GM12875 (cell line): ENCODE measurements at regions not wholly inside any gene's neighbourhood (a gene's known extent, or its start where the extent isn't known, plus 50 kb on each side); places are given as distances from the start of the nearest gene placed in this dataset.

Source experiments
- H3K4me3 ChIP-seq: one replicate; pipeline ENCODE4 v1.5.1; 2011; ENCODE audit warnings: low read depth, low read length, control low read depth
- TF ChIP-seq, protein P1 (sequence below): IDR thresholded peaks from 2 replicates; pipeline ENCODE4 v1.5.1; 2011; ENCODE audit warnings: low read depth, mild to moderate bottlenecking, control low read depth, inconsistent platforms, low read length, moderate library complexity, borderline replicate concordance; ENCODE audit not compliant: insufficient read depth

DNA sequence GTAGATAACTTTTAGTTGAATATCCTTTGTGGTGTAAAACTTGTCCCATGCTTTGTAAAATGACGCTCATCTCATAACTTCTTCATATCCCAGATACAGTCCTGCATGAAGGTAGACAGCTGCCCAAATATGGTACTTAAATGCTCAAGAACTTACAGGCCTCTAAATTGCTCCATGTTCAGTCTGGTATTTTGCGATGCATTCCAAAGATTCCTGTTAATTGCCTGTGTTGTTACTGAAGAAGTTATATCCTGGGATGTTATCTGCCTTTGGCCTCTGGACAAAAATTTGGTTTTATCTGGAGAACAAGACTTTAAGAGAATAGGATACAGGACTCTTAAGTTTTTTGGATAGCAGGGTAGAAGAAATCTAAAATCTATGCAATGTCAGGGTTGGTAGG is 473.0 kb downstream of the PCNX1 start:
- H3K4me3 ChIP-seq = no peak overlapping the region
- TF ChIP-seq, protein P1, sequence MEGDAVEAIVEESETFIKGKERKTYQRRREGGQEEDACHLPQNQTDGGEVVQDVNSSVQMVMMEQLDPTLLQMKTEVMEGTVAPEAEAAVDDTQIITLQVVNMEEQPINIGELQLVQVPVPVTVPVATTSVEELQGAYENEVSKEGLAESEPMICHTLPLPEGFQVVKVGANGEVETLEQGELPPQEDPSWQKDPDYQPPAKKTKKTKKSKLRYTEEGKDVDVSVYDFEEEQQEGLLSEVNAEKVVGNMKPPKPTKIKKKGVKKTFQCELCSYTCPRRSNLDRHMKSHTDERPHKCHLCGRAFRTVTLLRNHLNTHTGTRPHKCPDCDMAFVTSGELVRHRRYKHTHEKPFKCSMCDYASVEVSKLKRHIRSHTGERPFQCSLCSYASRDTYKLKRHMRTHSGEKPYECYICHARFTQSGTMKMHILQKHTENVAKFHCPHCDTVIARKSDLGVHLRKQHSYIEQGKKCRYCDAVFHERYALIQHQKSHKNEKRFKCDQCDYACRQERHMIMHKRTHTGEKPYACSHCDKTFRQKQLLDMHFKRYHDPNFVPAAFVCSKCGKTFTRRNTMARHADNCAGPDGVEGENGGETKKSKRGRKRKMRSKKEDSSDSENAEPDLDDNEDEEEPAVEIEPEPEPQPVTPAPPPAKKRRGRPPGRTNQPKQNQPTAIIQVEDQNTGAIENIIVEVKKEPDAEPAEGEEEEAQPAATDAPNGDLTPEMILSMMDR = no peak

DNA sequence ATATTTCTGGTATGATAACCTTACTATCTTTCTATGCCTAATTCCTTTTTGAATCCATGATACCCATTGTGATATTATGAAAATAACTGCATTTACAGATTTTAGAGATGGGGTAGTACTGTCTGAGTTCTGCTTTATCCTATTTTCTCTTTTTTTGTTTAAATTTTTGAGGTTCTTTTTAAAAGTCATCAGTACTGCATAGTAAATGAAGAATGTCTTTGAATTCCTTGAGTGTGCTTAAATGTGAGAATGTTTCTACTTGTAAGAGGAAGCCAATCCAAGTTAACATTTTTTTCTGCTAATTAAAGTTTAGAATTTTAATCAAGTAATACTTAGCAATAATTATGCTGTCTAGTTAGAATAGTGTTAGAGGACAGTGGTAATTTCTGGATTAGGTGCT is 474.6 kb downstream of the PCNX1 start:
- TF ChIP-seq, protein P1 = no peak
- H3K4me3 ChIP-seq = no peak overlapping the region

DNA sequence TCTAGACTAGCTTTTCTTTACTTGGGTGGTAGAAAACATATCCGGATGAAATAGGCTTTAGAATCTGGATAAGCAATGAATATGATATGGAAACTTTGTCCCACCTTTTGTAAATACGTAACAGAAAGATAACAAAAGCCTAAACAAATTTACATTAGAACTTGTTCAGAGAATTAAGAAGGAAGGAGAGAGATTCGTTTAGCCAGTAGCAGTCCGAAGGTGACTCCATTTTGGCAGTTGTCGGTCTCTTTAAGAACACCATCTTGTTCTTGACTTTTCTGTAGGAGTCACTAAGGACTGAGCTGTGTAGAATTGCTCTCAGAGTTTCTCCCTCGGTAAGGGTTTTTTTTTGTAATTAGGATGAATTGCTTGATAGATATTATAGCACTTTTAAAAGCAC is 475.1 kb downstream of the PCNX1 start:
- H3K4me3 ChIP-seq = no peak overlapping the region
- TF ChIP-seq, protein P1 = no peak

DNA sequence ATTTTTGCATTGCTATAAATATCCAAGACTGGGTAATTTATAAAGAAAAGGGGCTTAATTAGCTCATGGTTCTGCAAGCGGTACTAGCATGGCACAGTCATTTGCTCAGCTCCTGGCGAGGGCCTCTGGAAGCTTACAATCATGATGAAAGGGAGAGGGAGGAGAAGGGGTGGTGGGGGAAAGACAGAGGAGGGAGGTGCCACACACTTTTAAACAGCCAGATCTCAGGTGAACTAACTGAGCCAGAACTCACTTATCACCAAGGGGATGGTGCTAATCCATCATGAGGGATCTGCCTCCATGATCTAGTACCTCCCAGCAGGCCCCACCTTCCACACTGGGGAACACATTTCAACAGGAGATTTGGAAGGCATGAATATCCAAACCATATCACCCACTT is 476.3 kb downstream of the PCNX1 start:
- H3K4me3 ChIP-seq = no peak overlapping the region
- TF ChIP-seq, protein P1 = no peak

DNA sequence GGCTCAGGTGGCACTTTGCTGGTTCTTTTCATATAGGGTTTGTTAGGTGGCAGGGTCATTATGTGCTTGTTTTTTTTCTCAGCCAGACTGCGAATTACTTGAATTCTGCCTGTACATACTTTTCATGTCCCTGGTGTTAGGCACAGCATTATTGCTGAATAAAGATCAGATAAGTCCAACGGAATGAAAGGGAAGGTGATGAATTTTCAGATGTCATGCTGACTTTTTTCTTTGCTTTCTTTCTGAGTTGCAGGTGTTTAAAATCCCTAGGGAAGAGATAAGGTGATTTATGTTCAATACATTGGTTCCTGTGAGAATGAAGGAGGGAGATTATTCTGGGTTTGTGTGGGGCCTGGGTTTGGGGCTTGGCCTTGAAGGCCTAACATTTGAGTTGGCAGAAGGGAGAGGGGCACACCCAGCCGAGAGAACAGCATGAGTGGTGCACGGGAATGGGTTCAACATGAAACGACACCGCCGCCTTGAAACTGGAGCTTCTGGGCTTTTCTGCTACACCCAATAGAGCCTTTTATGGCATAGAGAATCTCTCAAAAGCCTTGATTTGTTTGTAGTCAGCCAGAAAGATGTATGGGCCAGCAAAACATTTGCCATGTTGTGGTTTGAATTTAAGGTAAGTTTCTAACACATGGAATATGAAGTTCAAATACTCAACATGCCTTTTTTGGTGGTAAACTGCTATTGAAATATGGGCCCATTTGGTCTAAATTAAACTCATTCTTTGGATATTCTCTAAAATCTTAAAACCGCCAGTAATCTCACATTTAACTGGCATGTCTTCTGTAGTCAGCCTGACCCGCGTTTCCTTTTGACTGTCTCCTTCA is 477.0 kb downstream of the PCNX1 start:
- TF ChIP-seq, protein P1 = no peak
- H3K4me3 ChIP-seq = no peak overlapping the region

DNA sequence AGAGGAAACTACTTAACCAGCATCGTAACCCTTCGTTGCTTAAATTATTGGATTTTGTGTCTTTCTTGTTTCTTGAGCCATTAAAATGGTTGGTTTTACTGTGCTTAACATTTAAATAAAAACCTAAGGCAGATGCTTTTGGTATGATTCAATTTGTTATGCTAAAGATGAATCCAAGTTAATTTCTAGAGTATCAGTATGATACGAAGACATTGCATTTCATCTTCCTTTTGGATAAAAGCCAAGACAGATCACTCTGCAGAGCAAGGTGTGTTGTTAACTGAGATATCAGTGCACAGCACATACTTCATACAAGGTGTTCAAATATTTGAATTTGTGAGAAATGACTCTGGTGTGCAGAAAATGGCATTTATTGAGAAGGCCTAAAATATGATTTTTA is 480.5 kb downstream of the PCNX1 start:
- TF ChIP-seq, protein P1 = no peak
- H3K4me3 ChIP-seq = no peak overlapping the region

DNA sequence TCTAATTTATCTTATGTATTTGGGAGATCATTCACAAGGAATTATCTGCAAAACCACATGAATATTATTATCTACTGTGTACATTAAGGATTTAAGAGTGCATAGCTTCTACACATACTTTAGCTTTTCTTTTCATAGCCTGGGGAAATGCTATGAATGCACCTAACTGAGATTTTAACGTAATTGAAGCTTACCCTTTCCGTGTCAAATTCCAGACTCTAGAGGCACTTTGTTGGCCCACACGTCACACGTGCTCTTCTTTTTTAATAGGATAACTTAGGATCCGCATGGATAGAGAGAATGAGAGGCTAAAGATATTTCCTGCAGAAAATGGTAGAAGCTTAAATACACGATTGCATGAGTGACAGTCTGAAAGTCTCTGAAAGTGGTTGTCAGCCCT is 481.1 kb downstream of the PCNX1 start:
- TF ChIP-seq, protein P1 = no peak

More for the DNA sequence above, 481.1 kb downstream of the PCNX1 start:
- no peak overlapping the region for H3K4me3 ChIP-seq
